ENCODE measurements at regions not wholly inside any gene's neighbourhood (a gene's known extent, or its start where the extent isn't known, plus 50 kb on each side); places are given as distances from the start of the nearest gene placed in this dataset.

- no TSS peak for BruUV-seq (replicated peaks)
- Histone ChIP-seq H3K27ac (ENCODE audit: control insufficient read depth, insufficient read depth) (no peak overlapping the region), H3K4me3 (no peak overlapping the region), H3K36me3 (ENCODE audit: control insufficient read depth in 2 of 2, insufficient read depth in 2 of 2, low read length in 1 of 2) (no peaks in the 10 kb centered on the region), H3K9me3 (replicated peaks; ENCODE audit: control insufficient read depth, insufficient read depth, low read length) (no peaks in the 10 kb centered on the region), H4K20me1 (ENCODE audit: control insufficient read depth, insufficient read depth) (no peaks in the 10 kb centered on the region), H2AFZ (ENCODE audit: control insufficient read depth, low read depth, low read length) (no peak overlapping the region), H3K9ac (ENCODE audit: control insufficient read depth, insufficient read depth, low read length) (no peak overlapping the region), H3K79me2 (ENCODE audit: control insufficient read depth, insufficient read depth, low read length) (no peaks in the 10 kb centered on the region), H3K27me3 (replicated peaks in 1 of 2; ENCODE audit: control insufficient read depth in 2 of 2, insufficient read depth in 2 of 2, low read length in 1 of 2) (no peaks in the 10 kb centered on the region), H3K4me2 (ENCODE audit: control insufficient read depth, insufficient read depth) (no peak overlapping the region), H3K4me1 (ENCODE audit: control insufficient read depth, insufficient read depth, low read length) (no peaks in the 10 kb centered on the region)
- ChIA-PET SMC1A (ENCODE audit: uncharacterized antibody, unreplicated experiment) (no interaction called here), POLR2A (interaction anchor here (0.6 kb wide), 1 partner anchor 947 kb away, joined by 3 read pairs; no protein-coding TSS in a partner anchor), CTCF (no interaction called here), RAD21 (ENCODE audit: unreplicated experiment) (no interaction called here)
- no peak for ATAC-seq
- FAIRE-seq, result no peak
- in situ Hi-C loops (cut with MboI), result no loop called here
- DNase-seq (ENCODE audit: low read depth, low spot score), result no peak
- intact Hi-C loops (cut with micrococcal nuclease; ENCODE audit: unreplicated experiment), result no loop called here
- WGBS (ENCODE audit: insufficient coverage, insufficient replicate concordance, low lambda C conversion rate, missing lambda C conversion rate), result 55% methylated on average over 2 of the region's 2 CpGs
- TF ChIP-seq SMAD1 (IDR thresholded peaks at IDR 0.05; ENCODE audit: low read depth, partially characterized antibody), result no peak
- TF ChIP-seq ZBTB33 (IDR thresholded peaks at IDR 0.05), result no peak
- TF ChIP-seq ZNF24 (IDR thresholded peaks at IDR 0.05), result no peak
- no peak for TF ChIP-seq IKZF1 (conservative IDR thresholded peaks at IDR 0.05)
- no peak for TF ChIP-seq PBX3 (IDR thresholded peaks at IDR 0.05; ENCODE audit: insufficient replicate concordance, low read depth, low read length)
- no peak for TF ChIP-seq ZNF207 (IDR thresholded peaks at IDR 0.05; ENCODE audit: borderline replicate concordance)
- no peak for TF ChIP-seq RB1 (IDR thresholded peaks at IDR 0.05; ENCODE audit: borderline replicate concordance)
- no peak for TF ChIP-seq CBX3 (IDR thresholded peaks at IDR 0.05; ENCODE audit: borderline replicate concordance, low read depth)
- no peak for TF ChIP-seq BHLHE40 (IDR thresholded peaks at IDR 0.05; ENCODE audit: borderline replicate concordance in 1 of 2, low read depth in 2 of 2, low read length in 1 of 2)
- TF ChIP-seq MEF2B (IDR thresholded peaks at IDR 0.05; ENCODE audit: partially characterized antibody, poor library complexity, severe bottlenecking), result no peak
- no peak for TF ChIP-seq TCF3 (IDR thresholded peaks at IDR 0.05; ENCODE audit: borderline replicate concordance, insufficient read depth, low read depth, low read length)
- TF ChIP-seq CREM (IDR thresholded peaks at IDR 0.05; ENCODE audit: low read depth), result no peak
- no peak for TF ChIP-seq ZBTB11 (CRISPR knock-in tag; IDR thresholded peaks at IDR 0.05)
- no peak for TF ChIP-seq NKRF (conservative IDR thresholded peaks at IDR 0.05)
- no peak for TF ChIP-seq MAX (IDR thresholded peaks at IDR 0.05; ENCODE audit: low read depth, low read length)
- TF ChIP-seq ESRRA (IDR thresholded peaks at IDR 0.05; ENCODE audit: low read length), result no peak
Measured at GRCh38 chr12:126757326-126757725, 1509.6 kb upstream of the TMEM132C start.
